HG02623 (cell line): ENCODE measurements at regions not wholly inside any gene's neighbourhood (a gene's known extent, or its start where the extent isn't known, plus 50 kb on each side); places are given as distances from the start of the nearest gene placed in this dataset.
"Not testable (repeated sequence)": the region's sequence is repeated elsewhere in the genome, so short reads cannot be mapped to it uniquely, and the experiment has no call there.

ENCODE experiments used
- ATAC-seq: cut with Tn5 transposase; IDR thresholded peaks from one replicate; pipeline ENCODE4 v1.9.1; 2021; ENCODE audit warnings: moderate library complexity; ENCODE audit not compliant: unreplicated experiment

GRCh38 chr9:26508897-26509296 lies 383.7 kb downstream of the CAAP1 start:
- no peak for ATAC-seq

GRCh38 chr9:26504057-26504456 lies 388.5 kb downstream of the CAAP1 start:
- ATAC-seq: no peak

- no peak for ATAC-seq
These were observed 390.3 kb downstream of the CAAP1 start for GRCh38 chr9:26502311-26502710.

- ATAC-seq: no peak
These were observed 392.1 kb downstream of the CAAP1 start for GRCh38 chr9:26500471-26500870.

GRCh38 chr9:26492608-26493521 lies 399.7 kb downstream of the CAAP1 start:
- ATAC-seq: not testable (repeated sequence)

GRCh38 chr9:26491922-26492607 lies 400.5 kb downstream of the CAAP1 start:
- not testable (repeated sequence) for ATAC-seq

GRCh38 chr9:26483991-26484390 lies 408.6 kb downstream of the CAAP1 start:
- ATAC-seq: no peak

- no peak for ATAC-seq
These were observed 414.6 kb downstream of the CAAP1 start for GRCh38 chr9:26477963-26478362.

GRCh38 chr9:26471261-26471660 lies 421.3 kb downstream of the CAAP1 start:
- ATAC-seq: no peak

GRCh38 chr9:26470284-26470683 lies 422.3 kb downstream of the CAAP1 start:
- ATAC-seq: no peak

- ATAC-seq: no peak
These were observed 428.8 kb downstream of the CAAP1 start for GRCh38 chr9:26463837-26464236.

GRCh38 chr9:26462751-26463150 lies 429.9 kb downstream of the CAAP1 start:
- ATAC-seq: no peak

GRCh38 chr9:26462213-26462612 lies 430.4 kb downstream of the CAAP1 start:
- no peak for ATAC-seq

GRCh38 chr9:26460624-26461023 lies 432.0 kb downstream of the CAAP1 start:
- no peak for ATAC-seq

GRCh38 chr9:26459959-26460358 lies 432.6 kb downstream of the CAAP1 start:
- ATAC-seq: no peak

GRCh38 chr9:26458054-26458453 lies 434.5 kb downstream of the CAAP1 start:
- no peak for ATAC-seq

- ATAC-seq: no peak
These were observed 435.5 kb downstream of the CAAP1 start for GRCh38 chr9:26457151-26457550.

- ATAC-seq: no peak
These were observed 453.5 kb downstream of the CAAP1 start for GRCh38 chr9:26439061-26439624.

- ATAC-seq: no peak
These were observed 455.4 kb downstream of the CAAP1 start for GRCh38 chr9:26437056-26437711.

GRCh38 chr9:26426551-26427131 lies 466.0 kb downstream of the CAAP1 start:
- no peak for ATAC-seq

- no peak for ATAC-seq
These were observed 474.1 kb downstream of the CAAP1 start for GRCh38 chr9:26418480-26418879.
